SK-N-SH (cell line): ENCODE measurements at regions not wholly inside any gene's neighbourhood (a gene's known extent, or its start where the extent isn't known, plus 50 kb on each side); places are given as distances from the start of the nearest gene placed in this dataset.

Source experiments
- CTCF ChIA-PET: fragments of 300-600, 350-600 bp; formaldehyde crosslinking; extraction: SDS; loops from one replicate; lab custom pipeline; 2021; lab: Yijun Ruan, JAX
- POLR2A ChIA-PET: fragments of 350-600 bp; sonication (Branson Sonifier 250); formaldehyde crosslinking; extraction: SDS; loops from one replicate; lab custom pipeline; 2020; ENCODE audit warnings: antibody characterized with exemption, inconsistent platforms; lab: Yijun Ruan, JAX
- DNase-seq: peaks from one replicate; pipeline ENCODE4 v3.0.0; 2012
- H2AFZ ChIP-seq: fragments of 200-600 bp; sonication (generic); 2 replicates; pipeline ENCODE4 v1.8.1; 2016; ENCODE audit warnings: antibody characterized with exemption, mild to moderate bottlenecking, low read depth
- H3F3A ChIP-seq: fragments of 200-600 bp; sonication (generic); replicated peaks from 2 replicates; pipeline ENCODE3; 2016; ENCODE audit warnings: antibody characterized with exemption, mild to moderate bottlenecking; ENCODE audit not compliant: insufficient read depth
- H3K27ac ChIP-seq, 2 experiments: fragments of 200-500 bp in 1 of 2; fragments of 200-600 bp in 1 of 2; sonication (Bioruptor generic) in 1 of 2; sonication (generic), shearing (Covaris generic) in 1 of 2; 2 replicates each; pipeline versions ENCODE4 v1.5.1 to v1.6.1; 2014 to 2016; ENCODE audit warnings: low read depth in 2 of 2, inconsistent platforms in 1 of 2, low read length in 1 of 2, mild to moderate bottlenecking in 1 of 2, mixed read lengths in 1 of 2
- H3K27me3 ChIP-seq: fragments of 200-600 bp; sonication (generic), shearing (Covaris generic); 2 replicates; pipeline ENCODE4 v1.6.1; 2016; ENCODE audit warnings: mixed run types; ENCODE audit not compliant: insufficient read depth
- H3K36me3 ChIP-seq, 2 experiments: fragments of 200-500 bp in 1 of 2; fragments of 200-600 bp in 1 of 2; sonication (Bioruptor generic) in 1 of 2; sonication (generic) in 1 of 2; replicated peaks in 1 of 2; 2 replicates each; pipeline versions ENCODE3 to v1.5.1; 2014 to 2016; ENCODE audit warnings: low read length in 1 of 2, mild to moderate bottlenecking in 1 of 2; ENCODE audit not compliant: insufficient read depth in 2 of 2, control insufficient read depth in 1 of 2
- H3K4me1 ChIP-seq, 2 experiments: fragments of 200-500 bp in 1 of 2; fragments of 200-600 bp in 1 of 2; sonication (Bioruptor generic) in 1 of 2; sonication (generic), shearing (Covaris generic) in 1 of 2; 2 replicates each; pipeline versions ENCODE4 v1.5.1 to v1.6.1; 2014 to 2016; ENCODE audit warnings: low read depth in 1 of 2, low read length in 1 of 2, mixed run types in 1 of 2; ENCODE audit not compliant: insufficient read depth in 2 of 2, control insufficient read depth in 1 of 2
- H3K4me2 ChIP-seq: fragments of 200-600 bp; sonication (generic), shearing (Covaris generic); 2 replicates; pipeline ENCODE4 v1.6.1; 2017; ENCODE audit warnings: mixed run types
- H3K4me3 ChIP-seq, 2 experiments: fragments of 200-500 bp in 1 of 2; fragments of 200-600 bp in 1 of 2; sonication (Bioruptor generic) in 1 of 2; sonication (generic), shearing (Covaris generic) in 1 of 2; 2 replicates each; pipeline versions ENCODE4 v1.5.1 to v1.8.1; 2014 to 2016; ENCODE audit warnings: low read depth in 2 of 2, inconsistent platforms in 1 of 2, low read length in 1 of 2, mild to moderate bottlenecking in 1 of 2, mixed read lengths in 1 of 2, moderate library complexity in 1 of 2
- H3K79me2 ChIP-seq: fragments of 200-600 bp; sonication (generic); 2 replicates; pipeline ENCODE4 v1.8.1; 2017; ENCODE audit warnings: mild to moderate bottlenecking; ENCODE audit not compliant: insufficient read depth
- H3K9ac ChIP-seq: fragments of 200-600 bp; sonication (generic); 2 replicates; pipeline ENCODE4 v1.6.1; 2017; ENCODE audit warnings: mixed run types
- H3K9me2 ChIP-seq: fragments of 200-600 bp; sonication (generic); 2 replicates; pipeline ENCODE4 v1.6.1; 2017; ENCODE audit warnings: mixed run types
- H3K9me3 ChIP-seq: fragments of 200-600 bp; sonication (generic); 2 replicates; pipeline ENCODE4 v1.6.1; 2017; ENCODE audit warnings: mixed run types, mild to moderate bottlenecking, moderate library complexity
- H4K20me1 ChIP-seq: fragments of 200-600 bp; sonication (generic); 2 replicates; pipeline ENCODE4 v1.6.1; 2017; ENCODE audit warnings: mild to moderate bottlenecking, mixed run types; ENCODE audit not compliant: insufficient read depth
- CHD2 ChIP-seq: fragments of 150-350 bp; IDR thresholded peaks from 2 replicates; pipeline ENCODE4 v1.6.1; 2018; ENCODE audit warnings: low read length; ENCODE audit not compliant: partially characterized antibody
- ELF1 ChIP-seq: IDR thresholded peaks from 2 replicates; pipeline ENCODE4 v1.4.0; 2012
- EP300 ChIP-seq, 2 experiments: IDR thresholded peaks; 2 replicates each; pipeline versions ENCODE4 v1.4.0 to v1.6.1; 2012; ENCODE audit warnings: borderline replicate concordance in 1 of 2, low read depth in 1 of 2, low read length in 1 of 2
- FOSL2 ChIP-seq: IDR thresholded peaks from 2 replicates; pipeline ENCODE4 v1.4.0; 2012; ENCODE audit warnings: low read depth, mild to moderate bottlenecking, moderate library complexity, borderline replicate concordance
- FOXJ3 ChIP-seq: sonication (generic); formaldehyde crosslinking; IDR thresholded peaks from 2 replicates; pipeline ENCODE4 v1.5.1; 2020; ENCODE audit warnings: mild to moderate bottlenecking, missing genetic modification reagents
- FOXM1 ChIP-seq: IDR thresholded peaks from 2 replicates; pipeline ENCODE4 v1.4.0; 2012; ENCODE audit warnings: low read depth, mild to moderate bottlenecking
- MAX ChIP-seq: IDR thresholded peaks from 2 replicates; pipeline ENCODE4 v1.4.0; 2012; ENCODE audit warnings: low read depth
- MEF2A ChIP-seq: IDR thresholded peaks from 2 replicates; pipeline ENCODE4 v1.4.0; 2012; ENCODE audit warnings: low read depth, borderline replicate concordance
- NFIC ChIP-seq: IDR thresholded peaks from 2 replicates; pipeline ENCODE4 v1.4.0; 2012; ENCODE audit warnings: borderline replicate concordance
- PBX3 ChIP-seq: IDR thresholded peaks from 2 replicates; pipeline ENCODE4; 2012
- TCF12 ChIP-seq: IDR thresholded peaks from 2 replicates; pipeline ENCODE4 v1.4.0; 2012
- TEAD4 ChIP-seq: IDR thresholded peaks from 2 replicates; pipeline ENCODE4 v1.4.0; 2012; ENCODE audit warnings: mild to moderate bottlenecking, borderline replicate concordance; ENCODE audit not compliant: insufficient read depth
- USF1 ChIP-seq: IDR thresholded peaks from 2 replicates; pipeline ENCODE4 v1.4.0; 2012; ENCODE audit warnings: low read depth, borderline replicate concordance
- WGBS: methylation state at CpG from one replicate; pipeline ENCODE4 v1.1.6; 2017; ENCODE audit warnings: low lambda C conversion rate; 5-methylcytosine and 5-hydroxymethylcytosine counted together
- TF ChIP-seq, protein P1 (sequence below): fragments of 150-350 bp; IDR thresholded peaks from 2 replicates; pipeline ENCODE4 v1.6.1; 2016; ENCODE audit warnings: mild to moderate bottlenecking, low read depth, low read length
- TF ChIP-seq, protein P2 (sequence below): fragments of 150-350 bp; IDR thresholded peaks from 2 replicates; pipeline ENCODE4 v1.6.1; 2017; ENCODE audit warnings: antibody characterized with exemption, low read length, low read depth, borderline replicate concordance

GRCh38 chr15:35194296-35194695 is 109.2 kb upstream of the NANOGP8 start:
- Histone ChIP-seq H3K27me3 (no peaks in the 10 kb centered on the region), H3K36me3 (no peaks in the 10 kb centered on the region), H3K4me2 (no peak overlapping the region), H3K27ac (no peak overlapping the region), H2AFZ (no peak overlapping the region), H3K4me1 (no peaks in the 10 kb centered on the region), H3K4me3 (no peak overlapping the region), H3K9me2 (no peaks in the 10 kb centered on the region), H3K9ac (no peak overlapping the region), H4K20me1 (no peaks in the 10 kb centered on the region), H3K9me3 (no peaks in the 10 kb centered on the region), H3F3A (no peaks in the 10 kb centered on the region), H3K79me2 (no peaks in the 10 kb centered on the region)
- ChIA-PET POLR2A (no interaction called here), CTCF (interaction anchor here (1.2 kb wide), 1 partner anchor 13 kb away, joined by 3 read pairs; no protein-coding TSS in a partner anchor)
- TF ChIP-seq TEAD4, result no peak
- TF ChIP-seq FOXM1, result no peak
- no peak for TF ChIP-seq TCF12
- no peak for TF ChIP-seq ELF1
- DNase-seq, result no peak
- 37% methylated on average over 2 of the region's 2 CpGs for WGBS

DNA sequence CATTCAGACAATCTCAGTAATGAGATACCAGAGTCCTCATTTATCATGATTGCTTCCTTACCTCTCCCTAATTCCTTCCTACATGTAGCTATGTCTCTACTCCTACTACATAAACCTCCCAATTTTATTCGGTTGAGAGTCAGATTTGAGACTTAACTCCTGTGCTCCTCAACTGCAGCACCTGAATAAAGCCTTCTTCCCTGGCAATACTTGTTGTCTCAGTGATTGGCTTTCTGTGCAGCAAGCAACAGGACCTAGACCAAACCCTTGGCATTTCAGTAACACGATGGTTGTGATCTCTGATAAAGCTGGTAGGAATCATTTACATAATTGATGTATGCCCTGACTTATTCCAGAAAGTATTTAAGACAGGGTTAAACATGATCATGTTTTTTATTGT is 106.7 kb upstream of the NANOGP8 start:
- H3K4me3 ChIP-seq, result no peak overlapping the region
- no peak overlapping the region for H3K9ac ChIP-seq
- no peaks in the 10 kb centered on the region for H3K9me3 ChIP-seq
- TF ChIP-seq TCF12, result no peak
- no peak for TF ChIP-seq NFIC
- TF ChIP-seq, protein P1, sequence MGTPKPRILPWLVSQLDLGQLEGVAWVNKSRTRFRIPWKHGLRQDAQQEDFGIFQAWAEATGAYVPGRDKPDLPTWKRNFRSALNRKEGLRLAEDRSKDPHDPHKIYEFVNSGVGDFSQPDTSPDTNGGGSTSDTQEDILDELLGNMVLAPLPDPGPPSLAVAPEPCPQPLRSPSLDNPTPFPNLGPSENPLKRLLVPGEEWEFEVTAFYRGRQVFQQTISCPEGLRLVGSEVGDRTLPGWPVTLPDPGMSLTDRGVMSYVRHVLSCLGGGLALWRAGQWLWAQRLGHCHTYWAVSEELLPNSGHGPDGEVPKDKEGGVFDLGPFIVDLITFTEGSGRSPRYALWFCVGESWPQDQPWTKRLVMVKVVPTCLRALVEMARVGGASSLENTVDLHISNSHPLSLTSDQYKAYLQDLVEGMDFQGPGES, result no peak
- no peak for TF ChIP-seq MEF2A
- no peak for TF ChIP-seq USF1
- no peak for TF ChIP-seq EP300 (IDR thresholded peaks at IDR 0.05; ENCODE audit: borderline replicate concordance in 1 of 2, low read depth in 1 of 2, low read length in 1 of 2)
- TF ChIP-seq FOXJ3 (CRISPR knock-in tag), result no peak
- TF ChIP-seq, protein P2, sequence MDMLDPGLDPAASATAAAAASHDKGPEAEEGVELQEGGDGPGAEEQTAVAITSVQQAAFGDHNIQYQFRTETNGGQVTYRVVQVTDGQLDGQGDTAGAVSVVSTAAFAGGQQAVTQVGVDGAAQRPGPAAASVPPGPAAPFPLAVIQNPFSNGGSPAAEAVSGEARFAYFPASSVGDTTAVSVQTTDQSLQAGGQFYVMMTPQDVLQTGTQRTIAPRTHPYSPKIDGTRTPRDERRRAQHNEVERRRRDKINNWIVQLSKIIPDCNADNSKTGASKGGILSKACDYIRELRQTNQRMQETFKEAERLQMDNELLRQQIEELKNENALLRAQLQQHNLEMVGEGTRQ, result no peak
- no peak for TF ChIP-seq MAX
- TF ChIP-seq CHD2, result no peak
- no peak for TF ChIP-seq PBX3
- TF ChIP-seq TEAD4, result no peak
- no peak for TF ChIP-seq FOSL2
- H3F3A ChIP-seq, result no peaks in the 10 kb centered on the region
- no peaks in the 10 kb centered on the region for H3K9me2 ChIP-seq
- ChIA-PET POLR2A (no interaction called here), CTCF (no interaction called here)
- no peaks in the 10 kb centered on the region for H3K36me3 ChIP-seq
- H3K4me2 ChIP-seq, result no peak overlapping the region
- no peak overlapping the region for H3K27ac ChIP-seq
- no peaks in the 10 kb centered on the region for H3K79me2 ChIP-seq
- H3K27me3 ChIP-seq, result no peaks in the 10 kb centered on the region
- whole genome bisulfite sequencing, result 34% methylated on average over 2 of the region's 2 CpGs
- H3K4me1 ChIP-seq, result no peaks in the 10 kb centered on the region
- no peak for DNase-seq
- H4K20me1 ChIP-seq, result no peaks in the 10 kb centered on the region
- H2AFZ ChIP-seq, result no peak overlapping the region
